Mesenchymal stem cell (in vitro differentiated cells and primary cell): ENCODE measurements at regions not wholly inside any gene's neighbourhood (a gene's known extent, or its start where the extent isn't known, plus 50 kb on each side); places are given as distances from the start of the nearest gene placed in this dataset.

Source experiments
- DNase-seq: peaks from one replicate; pipeline ENCODE4 v3.0.0-alpha.2; 2013
- H2AFZ ChIP-seq: one replicate; pipeline ENCODE4 v1.6.1; 2013; ENCODE audit warnings: low read depth, mild to moderate bottlenecking, control low read depth, inconsistent platforms, low read length, moderate library complexity
- H2AK5ac ChIP-seq: 2 replicates; pipeline ENCODE4 v1.6.1; 2013; ENCODE audit warnings: low read length, moderate library complexity, mild to moderate bottlenecking, inconsistent platforms; ENCODE audit not compliant: severe bottlenecking
- H2BK120ac ChIP-seq: one replicate; pipeline ENCODE4 v1.6.1; 2013; ENCODE audit warnings: low read depth, mild to moderate bottlenecking, inconsistent platforms, low read length, moderate library complexity
- H2BK12ac ChIP-seq, 2 experiments: one replicate each; pipeline ENCODE4 v1.6.1; 2013; ENCODE audit warnings: inconsistent platforms in 2 of 2, low read length in 2 of 2, mild to moderate bottlenecking in 2 of 2, moderate library complexity in 2 of 2, control low read depth in 1 of 2
- H2BK15ac ChIP-seq: one replicate; pipeline ENCODE4 v1.6.1; 2013; ENCODE audit warnings: mild to moderate bottlenecking, low read depth, inconsistent platforms; ENCODE audit not compliant: poor library complexity, severe bottlenecking
- H2BK5ac ChIP-seq: 2 replicates; pipeline ENCODE4 v1.6.1; 2013; ENCODE audit warnings: low read depth, mild to moderate bottlenecking, low read length, control low read depth, inconsistent platforms; ENCODE audit not compliant: poor library complexity, severe bottlenecking
- H3K14ac ChIP-seq, 2 experiments: one replicate each; pipeline ENCODE4 v1.6.1; 2013; ENCODE audit warnings: inconsistent platforms in 2 of 2, low read length in 2 of 2, control low read depth in 1 of 2, mild to moderate bottlenecking in 1 of 2, moderate library complexity in 1 of 2
- H3K18ac ChIP-seq, 2 experiments: one replicate each; pipeline ENCODE4 v1.6.1; 2013; ENCODE audit warnings: inconsistent platforms in 2 of 2, low read length in 2 of 2, control low read depth in 1 of 2, low read depth in 1 of 2, mild to moderate bottlenecking in 1 of 2
- H3K23ac ChIP-seq, 2 experiments: one replicate each; pipeline ENCODE4 v1.6.1; 2013; ENCODE audit warnings: inconsistent platforms in 2 of 2, low read length in 2 of 2, mild to moderate bottlenecking in 2 of 2, moderate library complexity in 2 of 2, control low read depth in 1 of 2
- H3K27ac ChIP-seq: 2 replicates; pipeline ENCODE4 v1.5.1; 2013; ENCODE audit warnings: mild to moderate bottlenecking, moderate library complexity, low read length, control low read depth, inconsistent platforms; ENCODE audit not compliant: poor library complexity, severe bottlenecking
- H3K27me3 ChIP-seq, 2 experiments: 2 replicates each; pipeline versions ENCODE4 v1.6.1 to v1.7.0; 2013; ENCODE audit warnings: low read length in 2 of 2, mild to moderate bottlenecking in 2 of 2, moderate library complexity in 2 of 2, control low read depth in 1 of 2, inconsistent platforms in 1 of 2; ENCODE audit not compliant: control insufficient read depth in 1 of 2, insufficient read depth in 1 of 2
- H3K36me3 ChIP-seq, 2 experiments: 2 replicates each; pipeline versions ENCODE4 v1.6.1 to v1.7.0; 2013; ENCODE audit warnings: low read length in 2 of 2, control low read depth in 1 of 2, inconsistent platforms in 1 of 2, low read depth in 1 of 2, mild to moderate bottlenecking in 1 of 2; ENCODE audit not compliant: insufficient read depth in 2 of 2, control insufficient read depth in 1 of 2
- H3K4ac ChIP-seq, 2 experiments: one replicate each; pipeline ENCODE4 v1.6.1; 2013; ENCODE audit warnings: inconsistent platforms in 2 of 2, low read length in 2 of 2, mild to moderate bottlenecking in 2 of 2, moderate library complexity in 2 of 2, control low read depth in 1 of 2, low read depth in 1 of 2
- H3K4me1 ChIP-seq: 2 replicates; pipeline ENCODE4 v1.6.1; 2013; ENCODE audit warnings: low read depth, low read length, control low read depth; ENCODE audit not compliant: control insufficient read depth, insufficient read depth
- H3K4me2 ChIP-seq: 2 replicates; pipeline ENCODE4 v1.6.1; 2013; ENCODE audit warnings: low read length, mild to moderate bottlenecking, inconsistent platforms; ENCODE audit not compliant: poor library complexity, severe bottlenecking
- H3K4me3 ChIP-seq, 2 experiments: 2 replicates each; pipeline versions ENCODE4 v1.5.1 to v1.7.0; 2013; ENCODE audit warnings: low read length in 2 of 2, mild to moderate bottlenecking in 2 of 2, control low read depth in 1 of 2, low read depth in 1 of 2; ENCODE audit not compliant: insufficient read depth in 1 of 2
- H3K79me1 ChIP-seq: replicated peaks from 2 replicates; pipeline ENCODE4 v1.6.1; 2013; ENCODE audit warnings: mild to moderate bottlenecking, control low read depth, low read length, inconsistent platforms; ENCODE audit not compliant: poor library complexity, severe bottlenecking
- H3K9ac ChIP-seq: 2 replicates; pipeline ENCODE4 v1.7.0; 2013; ENCODE audit warnings: mild to moderate bottlenecking, low read length, moderate library complexity
- H3K9me3 ChIP-seq: 2 replicates; pipeline ENCODE4 v1.7.0; 2013; ENCODE audit warnings: mild to moderate bottlenecking, low read length; ENCODE audit not compliant: control insufficient read depth
- H4K8ac ChIP-seq: one replicate; pipeline ENCODE4 v1.6.1; 2013; ENCODE audit warnings: inconsistent platforms, mild to moderate bottlenecking, low read length, moderate library complexity
- H4K91ac ChIP-seq: one replicate; pipeline ENCODE4 v1.6.1; 2013; ENCODE audit warnings: mild to moderate bottlenecking, low read length, inconsistent platforms
- WGBS: methylation state at CpG from one replicate; pipeline ENCODE4 v1.1.7; 2013; ENCODE audit warnings: mixed read lengths; 5-methylcytosine and 5-hydroxymethylcytosine counted together

- Histone ChIP-seq H3K9me3 (no peaks in the 10 kb centered on the region), H3K4me3 (no peak overlapping the region), H3K27me3 (no peaks in the 10 kb centered on the region), H2BK15ac (no peak overlapping the region), H2BK5ac (no peak overlapping the region), H3K79me1 (no peaks in the 10 kb centered on the region), H3K23ac (no peak overlapping the region), H2AFZ (no peak overlapping the region), H3K18ac (no peak overlapping the region), H4K8ac (no peak overlapping the region), H2BK120ac (no peak overlapping the region), H2BK12ac (no peak overlapping the region), H3K9ac (peak overlapping the region; percentile 40), H3K27ac (peak overlapping the region; percentile 17), H4K91ac (no peak overlapping the region), H2AK5ac (no peak overlapping the region), H3K4me2 (no peak overlapping the region), H3K4me1 (peaks cover 4% of the 10 kb centered on the region), H3K36me3 (no peaks in the 10 kb centered on the region), H3K4ac (no peak overlapping the region), H3K14ac (no peak overlapping the region)
- no peak for DNase-seq
- WGBS = 75% methylated on average over 2 of the region's 6 CpGs
Measured at GRCh38 chr2:221715523-221716247, 143.6 kb upstream of the EPHA4 start.

GRCh38 chr2:221710744-221711143 is 138.6 kb upstream of the EPHA4 start:
- no peak overlapping the region for H2AFZ ChIP-seq
- H3K9me3 ChIP-seq = no peaks in the 10 kb centered on the region
- no peak overlapping the region for H4K91ac ChIP-seq
- no peaks in the 10 kb centered on the region for H3K27me3 ChIP-seq
- H3K4me1 ChIP-seq = no peaks in the 10 kb centered on the region
- H3K36me3 ChIP-seq = no peaks in the 10 kb centered on the region
- DNase-seq = no peak
- H3K18ac ChIP-seq = no peak overlapping the region
- H3K4ac ChIP-seq = no peak overlapping the region
- 93% methylated on average over 2 of the region's 3 CpGs for WGBS
- no peak overlapping the region for H2BK12ac ChIP-seq
- H2BK120ac ChIP-seq = no peak overlapping the region
- H3K79me1 ChIP-seq = no peaks in the 10 kb centered on the region
- no peak overlapping the region for H3K23ac ChIP-seq
- no peak overlapping the region for H3K4me3 ChIP-seq
- H4K8ac ChIP-seq = no peak overlapping the region
- H2BK15ac ChIP-seq = no peak overlapping the region
- H2AK5ac ChIP-seq = no peak overlapping the region
- H3K9ac ChIP-seq = no peak overlapping the region
- no peak overlapping the region for H3K4me2 ChIP-seq
- H3K27ac ChIP-seq = no peak overlapping the region
- H3K14ac ChIP-seq = peak overlapping the region in 1 of 2 experiments; percentile 25
- H2BK5ac ChIP-seq = no peak overlapping the region

DNA sequence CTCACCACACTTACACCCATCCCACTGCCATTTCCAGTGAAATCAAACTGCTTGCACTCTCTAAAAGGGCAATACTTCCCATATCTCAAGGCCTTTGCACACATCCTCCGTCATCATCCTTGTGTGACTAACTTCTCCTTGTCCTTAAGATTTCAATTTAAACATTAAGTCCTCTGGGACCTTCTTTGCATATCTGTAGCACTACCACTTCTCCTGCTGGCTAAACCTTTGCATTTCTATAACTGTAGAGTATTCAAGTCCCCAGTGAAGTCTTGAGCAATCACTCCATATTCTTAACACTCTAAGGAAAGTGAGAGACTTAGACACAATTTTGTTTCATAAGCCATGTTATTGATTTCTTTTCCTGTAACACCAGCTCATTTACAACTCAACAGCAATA is 136.8 kb upstream of the EPHA4 start:
- Histone ChIP-seq H2AFZ (no peak overlapping the region), H3K9ac (no peak overlapping the region), H3K27me3 (no peaks in the 10 kb centered on the region), H3K36me3 (no peaks in the 10 kb centered on the region), H3K4ac (no peak overlapping the region), H3K14ac (no peak overlapping the region), H3K27ac (no peak overlapping the region), H3K9me3 (no peaks in the 10 kb centered on the region), H2AK5ac (no peak overlapping the region), H2BK15ac (no peak overlapping the region), H3K23ac (no peak overlapping the region), H2BK5ac (no peak overlapping the region), H3K4me1 (peaks cover 2% of the 10 kb centered on the region), H4K91ac (no peak overlapping the region), H3K18ac (no peak overlapping the region), H4K8ac (no peak overlapping the region), H2BK120ac (no peak overlapping the region), H3K4me3 (no peak overlapping the region), H2BK12ac (no peak overlapping the region), H3K4me2 (no peak overlapping the region), H3K79me1 (no peaks in the 10 kb centered on the region)
- no peak for DNase-seq
- 59% methylated on average over 1 of the region's 1 CpG for WGBS

- Histone ChIP-seq H2BK5ac (no peak overlapping the region), H3K9me3 (no peaks in the 10 kb centered on the region), H3K4me3 (no peak overlapping the region), H3K18ac (no peak overlapping the region), H2BK15ac (no peak overlapping the region), H2AK5ac (no peak overlapping the region), H3K4me1 (peaks cover 2% of the 10 kb centered on the region), H3K27me3 (no peaks in the 10 kb centered on the region), H3K23ac (no peak overlapping the region), H3K9ac (no peak overlapping the region), H3K4ac (no peak overlapping the region), H2BK120ac (no peak overlapping the region), H3K4me2 (no peak overlapping the region), H3K27ac (no peak overlapping the region), H3K79me1 (no peaks in the 10 kb centered on the region), H3K14ac (no peak overlapping the region), H3K36me3 (no peaks in the 10 kb centered on the region), H4K91ac (no peak overlapping the region), H2BK12ac (no peak overlapping the region), H4K8ac (no peak overlapping the region), H2AFZ (no peak overlapping the region)
- no peak for DNase-seq
- 89% methylated on average over 5 of the region's 6 CpGs for WGBS
Measured at GRCh38 chr2:221705185-221705877, 133.2 kb upstream of the EPHA4 start.
